Endothelial cell of umbilical vein (primary cell): ENCODE measurements at regions not wholly inside any gene's neighbourhood (a gene's known extent, or its start where the extent isn't known, plus 50 kb on each side); places are given as distances from the start of the nearest gene placed in this dataset.

ENCODE experiments used
- BruUV-seq: library from RNA; stranded (reverse); fragments of 400-500 nt; replicated peaks from 2 replicates; lab custom pipeline; 2021; lab: Mats Ljungman, UMichigan
- CTCF ChIA-PET: fragments of 300-600, 350-600 bp; sonication (Branson Sonifier 250); formaldehyde crosslinking; loops from one replicate; lab custom pipeline; 2021; ENCODE audit warnings: antibody characterized with exemption, inconsistent platforms; lab: Charles Lee
- POLR2A ChIA-PET: fragments of 300-600, 350-600 bp; sonication (Branson Sonifier 250); formaldehyde crosslinking; loops from one replicate; lab custom pipeline; 2021; ENCODE audit warnings: antibody characterized with exemption, inconsistent platforms; lab: Charles Lee
- DNase-seq: peaks from one replicate; pipeline ENCODE4 v3.0.0-alpha.2; 2011; ENCODE audit warnings: low read depth, low spot score
- FAIRE-seq: peaks from 2 replicates; lab custom pipeline; 2011; peaks lifted over from hg19 to GRCh38; lab: Jason Lieb, UNC
- H2AFZ ChIP-seq: 2 replicates; pipeline ENCODE4 v1.6.0; 2012; ENCODE audit warnings: low read depth, low read length, control low read depth, inconsistent platforms
- H3K27ac ChIP-seq: 2 replicates; pipeline ENCODE4 v1.5.1; 2011; ENCODE audit warnings: low read depth, mild to moderate bottlenecking, control low read depth, low read length, moderate library complexity; ENCODE audit not compliant: insufficient read depth
- H3K27me3 ChIP-seq, 2 experiments: 2 replicates each; pipeline versions ENCODE4 v1.6.0 to v1.6.1; 2011; ENCODE audit warnings: low read length in 2 of 2, mixed read lengths in 1 of 2; ENCODE audit not compliant: control insufficient read depth in 2 of 2, insufficient read depth in 2 of 2
- H3K36me3 ChIP-seq, 2 experiments: 2 replicates in 1 of 2; 3 replicates in 1 of 2; pipeline ENCODE4 v1.5.1; 2011; ENCODE audit warnings: low read length in 2 of 2, mild to moderate bottlenecking in 1 of 2, moderate library complexity in 1 of 2; ENCODE audit not compliant: control insufficient read depth in 2 of 2, insufficient read depth in 2 of 2; ENCODE audit errors: extremely low read depth in 1 of 2
- H3K4me1 ChIP-seq: 3 replicates; pipeline ENCODE4 v1.5.1; 2011; ENCODE audit warnings: mild to moderate bottlenecking, low read length; ENCODE audit not compliant: control insufficient read depth, insufficient read depth; ENCODE audit errors: extremely low read depth
- H3K4me2 ChIP-seq: 2 replicates; pipeline ENCODE4 v1.6.1; 2011; ENCODE audit warnings: low read length, control low read depth, mixed read lengths; ENCODE audit not compliant: insufficient read depth
- H3K4me3 ChIP-seq, 3 experiments: fragments of 200-600 bp in 1 of 3; sonication (generic), shearing (Covaris generic) in 1 of 3; replicated peaks in 1 of 3; 2 replicates each; pipeline ENCODE4 v1.5.1; 2011 to 2016; ENCODE audit warnings: control low read depth in 3 of 3, low read length in 3 of 3, mild to moderate bottlenecking in 2 of 3, inconsistent platforms in 1 of 3, low read depth in 1 of 3, moderate library complexity in 1 of 3; ENCODE audit not compliant: insufficient read depth in 1 of 3
- H3K79me2 ChIP-seq: 2 replicates; pipeline ENCODE4 v1.6.0; 2012; ENCODE audit warnings: low read length, inconsistent platforms; ENCODE audit not compliant: control insufficient read depth, insufficient read depth
- H3K9ac ChIP-seq: replicated peaks from 2 replicates; pipeline ENCODE3; 2011; ENCODE audit warnings: low read length, control low read depth; ENCODE audit not compliant: insufficient read depth; ENCODE audit errors: extremely low read depth
- H3K9me1 ChIP-seq: replicated peaks from 3 replicates; pipeline ENCODE4 v1.6.0; 2011; ENCODE audit warnings: mild to moderate bottlenecking, low read length; ENCODE audit not compliant: control insufficient read depth, insufficient read depth; ENCODE audit errors: extremely low read depth
- H3K9me3 ChIP-seq: replicated peaks from 2 replicates; pipeline ENCODE4 v1.5.1; 2012; ENCODE audit warnings: low read length, inconsistent platforms; ENCODE audit not compliant: control insufficient read depth, insufficient read depth
- H4K20me1 ChIP-seq: replicated peaks from 2 replicates; pipeline ENCODE3; 2011; ENCODE audit warnings: mild to moderate bottlenecking, low read length; ENCODE audit not compliant: control insufficient read depth, insufficient read depth; ENCODE audit errors: extremely low read depth
- CTCF ChIP-seq, 2 donors: IDR thresholded peaks; 1 replicate in 1 of 2; 2 replicates in 1 of 2; pipeline ENCODE4 v1.5.1; 2011; ENCODE audit warnings: low read length in 2 of 2, mild to moderate bottlenecking in 2 of 2, moderate library complexity in 2 of 2, control low read depth in 1 of 2, inconsistent platforms in 1 of 2, low read depth in 1 of 2; ENCODE audit not compliant: insufficient read depth in 1 of 2; ENCODE audit errors: extremely low read depth in 1 of 2
- EZH2 ChIP-seq: IDR thresholded peaks from 2 replicates; pipeline ENCODE4 v1.6.1; 2012; ENCODE audit warnings: borderline replicate concordance, low read depth, mild to moderate bottlenecking, moderate library complexity, low read length, inconsistent platforms; ENCODE audit not compliant: severe bottlenecking
- FOS ChIP-seq: IDR thresholded peaks from 2 replicates; pipeline ENCODE4 v1.6.1; 2011; ENCODE audit warnings: mild to moderate bottlenecking, low read length, moderate library complexity, borderline replicate concordance; ENCODE audit not compliant: insufficient read depth
- GATA2 ChIP-seq: IDR thresholded peaks from 2 replicates; pipeline ENCODE4 v1.7.0; 2011; ENCODE audit warnings: low read depth, mild to moderate bottlenecking, moderate library complexity, mixed read lengths, low read length; ENCODE audit not compliant: insufficient read length, insufficient read depth
- JUN ChIP-seq: IDR thresholded peaks from 2 replicates; pipeline ENCODE4 v1.6.1; 2011; ENCODE audit warnings: borderline replicate concordance, low read depth; ENCODE audit not compliant: insufficient read length, insufficient read depth
- MAX ChIP-seq: IDR thresholded peaks from 2 replicates; pipeline ENCODE4 v1.6.1; 2011; ENCODE audit not compliant: insufficient read depth, insufficient read length
- MYC ChIP-seq: IDR thresholded peaks from one replicate; pipeline ENCODE4 v1.6.1; 2011; ENCODE audit warnings: mild to moderate bottlenecking, low read depth, low read length
- POLR2A ChIP-seq: IDR thresholded peaks from 2 replicates; pipeline ENCODE4 v1.6.1; 2012; ENCODE audit warnings: low read depth, mild to moderate bottlenecking, control low read depth, low read length
- POLR2AphosphoS5 ChIP-seq: IDR thresholded peaks from 2 replicates; pipeline ENCODE4 v1.6.1; 2012; ENCODE audit warnings: low read depth, mild to moderate bottlenecking, control low read depth, low read length, moderate library complexity; ENCODE audit not compliant: insufficient read depth
- dilution Hi-C: fragments of 300-500 bp; cut with MboI; formaldehyde crosslinking; loops from one replicate; pipeline ENCODE4 v1.15.0; 2019; ENCODE audit warnings: low sequenced_read_pairs; ENCODE audit not compliant: extremely low pct_ligation_motif_present
- intact Hi-C: fragments of 100-400 bp; cut with micrococcal nuclease; formaldehyde crosslinking; loops from one replicate; pipeline ENCODE4 v1.10.0; 2022

GRCh38 chr3:59450437-59450836, 400.6 kb upstream of the CFAP20DC start:
- no peak for TF ChIP-seq CTCF (IDR thresholded peaks at IDR 0.05; ENCODE audit: extremely low read depth in 1 of 2, insufficient read depth in 1 of 2, low read depth in 1 of 2, low read length in 2 of 2)
- TF ChIP-seq MAX: no peak
- no peak for TF ChIP-seq POLR2A
- no peak for TF ChIP-seq JUN
- no peak for TF ChIP-seq GATA2
- TF ChIP-seq FOS: no peak
- TF ChIP-seq MYC: no peak
- TF ChIP-seq POLR2AphosphoS5: no peak
- TF ChIP-seq EZH2: no peak
- no peaks in the 10 kb centered on the region for H3K27me3 ChIP-seq
- POLR2A ChIA-PET: no interaction called here
- CTCF ChIA-PET: no interaction called here
- no peaks in the 10 kb centered on the region for H3K36me3 ChIP-seq
- H3K9me3 ChIP-seq: no peaks in the 10 kb centered on the region
- DNase-seq: no peak
- no peak overlapping the region for H3K4me3 ChIP-seq
- FAIRE-seq: no peak
- H3K79me2 ChIP-seq: no peaks in the 10 kb centered on the region
- no peak overlapping the region for H3K9ac ChIP-seq
- intact Hi-C loops: no loop called here
- no peaks in the 10 kb centered on the region for H3K9me1 ChIP-seq
- no peak overlapping the region for H3K27ac ChIP-seq
- BruUV-seq: no TSS peak
- no peak overlapping the region for H2AFZ ChIP-seq
- H3K4me1 ChIP-seq: no peaks in the 10 kb centered on the region
- dilution Hi-C loops: no loop called here
- no peak overlapping the region for H3K4me2 ChIP-seq
- no peaks in the 10 kb centered on the region for H4K20me1 ChIP-seq
